NCI-H748 treated with DMSO at 0.1 percent for 48 hours (cell line): ENCODE measurements at regions not wholly inside any gene's neighbourhood (a gene's known extent, or its start where the extent isn't known, plus 50 kb on each side); places are given as distances from the start of the nearest gene placed in this dataset.

Experiments used
- DNase-seq: peaks from one replicate; lab custom pipeline; 2025; lab: John Stamatoyannopoulos, UW

DNA sequence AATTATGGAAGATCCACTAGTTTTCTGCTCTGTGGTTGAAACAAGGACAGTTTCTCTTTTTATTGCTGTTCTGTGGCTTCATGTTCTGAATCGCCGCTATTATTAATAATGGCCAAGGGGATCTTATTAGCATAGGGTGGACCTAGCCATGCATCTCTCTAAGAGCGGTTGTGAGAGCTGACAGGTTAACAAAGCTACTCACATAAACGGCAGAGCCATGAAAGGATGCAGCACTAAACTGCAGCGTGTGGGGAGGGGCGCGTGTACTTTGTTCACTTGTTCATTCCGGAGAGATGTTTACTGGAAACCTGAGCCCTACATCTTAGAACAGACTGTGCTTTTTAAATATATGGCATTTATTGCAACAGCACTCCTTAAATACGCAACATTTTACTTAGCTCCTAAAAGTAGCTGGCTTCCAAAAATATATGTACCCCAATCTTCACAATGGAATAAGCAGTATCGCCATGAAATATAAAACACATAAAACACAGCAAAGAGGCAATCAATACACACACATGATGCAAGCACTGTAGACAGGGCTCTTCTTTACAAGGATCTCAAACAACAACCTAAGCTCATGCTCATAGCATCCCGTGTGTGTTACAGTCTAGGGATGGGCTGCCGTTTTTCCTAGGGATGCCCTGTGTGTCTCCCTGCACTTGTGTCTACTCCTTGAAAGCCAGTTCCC is 424.6 kb downstream of the MED10 start:
- DNase-seq = peak; percentile 62

DNA sequence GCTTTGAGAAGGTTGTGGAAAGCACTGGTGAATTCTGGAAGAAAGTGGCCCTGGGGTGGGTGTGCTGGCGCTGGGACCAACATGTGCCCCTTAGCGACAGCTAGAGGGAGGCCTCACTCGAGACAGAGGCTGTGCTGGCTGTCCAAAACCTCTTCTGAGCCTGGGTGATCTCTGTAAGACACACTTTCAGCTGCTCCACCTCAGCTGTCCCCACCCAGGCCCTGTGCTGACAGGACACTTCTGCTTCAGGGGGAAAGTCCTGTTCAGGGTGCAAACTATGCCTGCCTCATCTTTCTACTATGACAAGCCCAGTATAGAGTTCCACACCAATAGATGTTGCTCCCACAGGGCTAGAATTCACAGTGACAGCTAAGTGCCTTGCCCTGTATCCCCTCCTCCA is 426.4 kb downstream of the MED10 start:
- DNase-seq = no peak

DNA sequence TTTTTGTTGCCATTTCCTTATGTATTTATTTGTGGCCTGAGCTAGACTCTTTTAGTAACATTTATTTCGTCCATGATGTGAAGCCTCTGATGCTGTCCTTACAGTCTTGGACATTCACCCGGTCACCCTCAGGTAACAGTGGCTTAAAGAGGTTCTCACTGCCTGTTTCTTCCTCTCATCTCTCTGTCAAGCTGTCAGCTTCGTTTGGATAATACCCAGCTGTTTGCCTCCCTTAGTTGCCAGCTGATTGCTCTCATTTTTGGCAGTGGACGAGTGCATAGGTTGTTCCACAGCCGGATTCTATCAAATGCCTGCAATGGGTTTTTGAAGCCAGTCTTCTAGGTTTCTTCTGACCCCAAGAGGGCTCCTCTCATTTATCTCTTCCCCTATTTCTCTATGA is 427.7 kb downstream of the MED10 start:
- DNase-seq = no peak

DNA sequence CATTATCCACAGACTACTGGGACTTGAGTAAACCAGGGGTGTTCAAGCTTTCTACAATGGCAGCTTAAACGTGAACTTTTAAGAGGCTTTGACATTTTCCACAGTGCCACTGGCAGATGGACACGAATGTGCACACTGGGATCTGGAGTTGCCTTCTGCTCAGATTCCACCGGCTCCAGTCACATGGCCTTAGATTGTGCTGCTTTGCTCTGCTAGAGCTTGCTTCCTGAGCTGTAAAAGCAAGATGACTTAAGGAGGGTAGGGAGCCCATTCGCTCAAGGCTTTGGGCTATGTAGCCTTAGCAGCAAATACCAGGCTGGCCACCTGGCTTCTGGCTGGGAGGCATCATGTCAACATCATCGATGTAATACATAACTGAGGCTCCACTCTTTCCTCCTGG is 436.9 kb downstream of the MED10 start:
- no peak for DNase-seq

DNA sequence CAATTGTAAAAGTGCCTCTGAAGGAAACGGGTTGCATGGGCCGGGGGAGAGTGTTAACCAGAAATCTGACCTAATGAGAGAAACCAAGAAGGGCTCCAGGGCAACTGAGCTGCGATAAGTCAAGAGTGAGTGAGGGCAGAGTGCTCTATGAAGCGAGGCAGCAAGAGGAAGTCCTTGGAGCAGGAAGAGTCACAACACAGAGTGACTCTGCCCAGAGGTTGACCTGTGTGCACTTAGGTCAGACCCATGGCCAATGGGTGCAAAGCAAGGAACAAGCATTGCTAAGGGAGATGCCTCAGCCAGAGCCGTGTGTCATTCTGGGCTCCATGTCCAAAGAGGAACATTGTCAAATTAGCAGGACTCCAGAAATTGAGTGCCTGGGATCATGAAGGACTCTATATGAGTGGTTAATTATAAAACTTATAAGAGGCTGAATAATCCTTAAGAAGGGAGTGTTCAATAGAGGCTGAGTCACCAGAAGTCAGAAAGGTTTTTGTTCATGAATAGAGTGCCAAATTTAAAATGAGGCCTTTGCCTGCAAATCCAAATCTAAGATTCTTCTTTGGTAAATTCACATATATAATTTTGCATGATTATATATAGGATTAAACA is 438.5 kb downstream of the MED10 start:
- DNase-seq = no peak

DNA sequence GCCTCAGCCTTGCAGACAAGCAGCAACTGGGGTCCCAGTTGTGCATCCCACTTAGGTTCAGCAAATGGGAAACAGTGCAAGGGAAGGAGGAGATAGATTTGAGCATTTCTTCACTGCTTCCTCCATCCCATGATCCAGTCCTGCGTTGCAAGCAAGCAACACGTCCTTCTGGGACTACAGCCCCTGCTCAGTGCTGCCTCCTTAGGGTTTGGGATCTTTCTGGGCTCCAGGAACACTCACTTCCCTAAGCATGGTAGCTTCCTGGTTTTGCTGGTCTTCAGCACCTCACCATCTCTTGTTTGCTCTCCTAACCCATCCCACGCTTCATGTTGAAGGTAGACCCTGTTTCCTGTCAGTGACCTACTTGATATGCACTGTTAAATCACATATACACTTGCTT is 444.7 kb downstream of the MED10 start:
- no peak for DNase-seq

DNA sequence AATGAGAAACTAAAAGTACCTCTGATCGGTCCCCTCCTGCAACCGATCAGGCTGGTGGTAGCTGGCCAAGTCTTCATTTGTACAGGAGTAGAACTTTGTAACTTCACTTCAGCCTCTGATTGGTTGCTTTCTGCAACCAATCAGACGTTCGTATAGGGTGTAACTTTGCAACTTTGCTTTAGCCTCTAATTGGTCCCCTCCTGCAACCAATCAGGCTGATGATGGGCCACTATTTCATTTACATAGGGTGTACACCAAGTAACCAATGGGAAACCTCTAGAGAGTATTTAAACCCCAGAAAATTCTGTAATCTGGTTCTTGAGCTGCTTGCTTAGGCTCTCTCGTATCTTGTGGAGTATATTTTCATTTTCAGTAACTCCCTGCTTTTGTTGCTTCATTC is 445.5 kb downstream of the MED10 start:
- no peak for DNase-seq

DNA sequence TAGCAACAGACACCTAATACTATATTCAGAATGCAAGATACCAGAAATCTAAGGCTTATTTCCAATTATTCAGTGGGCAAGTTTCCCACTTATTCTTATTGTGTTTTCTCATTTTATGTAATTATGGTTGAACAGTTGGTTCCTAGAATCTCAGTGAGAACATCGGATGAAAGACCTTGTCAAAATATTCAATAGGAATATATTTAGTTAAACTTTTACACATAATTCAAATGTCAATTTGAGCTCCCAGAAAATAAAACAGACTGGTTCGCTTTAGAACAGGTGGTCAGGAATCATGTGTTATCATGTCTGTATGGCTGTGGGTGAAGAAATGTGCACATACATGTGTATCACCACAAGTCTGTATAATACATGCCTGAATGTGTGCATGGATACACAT is 447.8 kb downstream of the MED10 start:
- DNase-seq = no peak

DNA sequence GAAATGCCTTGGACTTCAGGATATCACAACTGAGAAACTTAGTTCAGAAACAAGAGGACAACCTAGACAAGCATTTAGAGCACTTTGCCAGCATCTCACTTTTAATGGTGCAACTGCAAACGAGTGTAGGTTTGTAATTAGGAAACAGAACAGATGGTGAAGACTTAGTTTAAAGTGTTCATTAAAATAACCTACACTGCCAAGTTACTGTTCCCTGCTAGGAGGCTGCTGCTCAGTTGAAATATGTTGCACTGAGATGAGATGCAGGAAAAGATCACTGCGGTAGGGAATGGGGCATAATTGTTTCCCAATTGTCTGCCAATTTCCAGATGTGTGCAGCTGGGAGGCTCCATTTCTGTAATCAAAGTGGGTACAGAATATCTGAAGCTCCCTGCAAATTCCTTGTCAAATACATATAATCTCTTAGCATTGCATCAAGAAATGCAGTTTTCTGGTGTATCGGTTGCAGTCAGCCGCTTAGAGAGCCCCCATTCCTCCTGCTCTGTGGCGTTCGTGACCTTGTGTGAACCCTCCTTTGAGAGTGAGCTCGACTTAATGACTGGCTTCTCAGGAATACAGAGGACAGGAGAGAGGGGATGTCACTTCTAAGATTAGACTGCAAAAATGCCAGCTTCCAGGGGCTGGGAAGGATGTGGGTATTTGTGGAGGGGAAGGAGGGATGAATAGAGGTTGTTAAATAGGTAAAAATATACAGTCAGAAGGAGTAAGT is 448.9 kb downstream of the MED10 start:
- DNase-seq = no peak

DNA sequence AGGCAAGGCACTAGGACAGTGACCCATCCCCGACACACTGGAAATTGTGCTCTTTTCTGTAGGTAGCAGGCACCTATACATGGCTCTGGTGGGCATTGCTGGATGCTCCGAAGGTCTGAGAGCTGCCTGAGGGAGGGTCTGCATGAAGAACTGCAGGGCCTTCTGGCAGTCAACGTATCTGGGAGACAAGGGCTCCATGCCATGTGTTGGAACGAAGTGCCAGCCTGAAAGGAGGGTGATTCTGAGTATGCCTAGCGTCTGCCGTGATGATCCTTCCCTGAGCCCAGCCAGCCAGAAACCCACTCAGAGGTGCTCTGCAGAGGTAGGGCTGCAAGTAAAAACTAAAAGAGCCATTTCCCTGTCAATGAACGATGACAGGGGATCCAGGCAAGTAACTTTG is 453.2 kb downstream of the MED10 start:
- DNase-seq = no peak

DNA sequence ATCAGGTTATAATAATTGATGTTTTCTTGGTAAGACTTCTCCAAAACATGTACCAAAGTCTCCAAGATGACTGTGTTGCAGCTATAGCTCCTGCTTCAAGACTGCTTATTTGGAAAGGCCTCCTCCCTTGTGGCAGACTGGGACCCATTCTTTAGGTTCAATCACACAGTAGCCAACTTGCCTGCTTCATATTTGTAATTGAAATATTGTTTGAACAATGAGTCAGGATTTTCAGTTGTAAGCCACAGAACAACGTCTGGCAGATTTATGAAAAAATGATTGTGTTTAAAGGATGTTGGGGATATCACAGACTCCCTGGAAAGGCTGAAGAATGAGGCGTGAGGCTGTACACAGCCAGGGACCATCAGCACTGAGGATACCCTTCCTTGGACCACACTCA is 458.9 kb downstream of the MED10 start:
- no peak for DNase-seq

DNA sequence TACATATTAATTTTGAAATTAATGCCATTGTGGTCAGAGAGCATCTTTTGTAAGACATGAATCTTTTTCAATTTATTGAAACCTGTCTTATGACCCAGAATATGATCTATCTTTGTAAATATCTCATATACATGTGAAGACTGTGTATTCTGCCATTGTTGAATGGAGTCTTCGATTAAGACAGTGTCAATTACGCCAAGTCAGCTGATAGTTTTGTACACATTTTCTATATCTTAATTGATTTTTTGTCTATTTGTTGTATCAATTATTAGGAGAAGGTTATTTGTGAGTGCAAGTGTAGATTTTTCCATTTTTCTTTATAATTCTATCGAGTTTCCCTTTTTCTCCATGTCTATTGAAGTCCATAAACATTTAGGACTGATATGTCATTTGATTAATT is 471.6 kb downstream of the MED10 start:
- DNase-seq = no peak

DNA sequence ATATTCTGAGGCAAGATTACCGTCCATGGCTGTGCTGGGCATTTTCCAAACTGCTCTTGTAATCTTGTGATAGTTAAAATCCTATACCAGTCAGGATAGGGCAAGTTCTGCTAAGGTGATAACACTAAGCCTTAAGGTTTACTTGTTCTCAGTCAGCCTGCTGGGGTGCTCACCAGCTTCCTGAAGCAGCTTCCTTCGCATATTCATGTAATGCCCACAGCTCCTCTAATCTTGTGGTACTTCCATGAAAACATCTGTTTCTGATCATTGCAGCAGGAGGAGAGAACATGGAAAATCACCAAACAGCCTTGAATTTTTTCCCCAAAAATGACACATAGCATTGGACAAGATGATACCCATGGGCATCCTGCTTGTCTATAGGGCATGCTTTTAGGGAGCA is 473.2 kb downstream of the MED10 start:
- no peak for DNase-seq

DNA sequence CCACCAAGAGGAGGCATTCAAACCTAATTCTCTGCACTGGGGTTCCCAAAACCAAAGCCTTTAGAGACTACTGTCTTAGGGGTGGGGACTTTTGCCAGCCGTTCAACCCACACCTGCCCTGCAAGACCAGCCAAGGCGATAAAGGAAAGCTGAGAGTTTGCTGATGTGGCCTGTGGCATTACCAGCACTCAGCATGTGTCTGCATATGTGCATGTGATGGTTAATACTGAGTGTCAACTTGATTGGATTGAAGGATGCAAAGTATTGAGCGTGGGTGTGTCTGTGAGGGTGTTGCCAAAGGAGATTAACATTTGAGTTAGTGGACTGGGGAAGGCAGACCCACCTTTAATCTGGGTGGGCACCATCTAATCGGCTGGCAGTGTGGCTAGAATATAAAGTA is 474.2 kb downstream of the MED10 start:
- DNase-seq = no peak

DNA sequence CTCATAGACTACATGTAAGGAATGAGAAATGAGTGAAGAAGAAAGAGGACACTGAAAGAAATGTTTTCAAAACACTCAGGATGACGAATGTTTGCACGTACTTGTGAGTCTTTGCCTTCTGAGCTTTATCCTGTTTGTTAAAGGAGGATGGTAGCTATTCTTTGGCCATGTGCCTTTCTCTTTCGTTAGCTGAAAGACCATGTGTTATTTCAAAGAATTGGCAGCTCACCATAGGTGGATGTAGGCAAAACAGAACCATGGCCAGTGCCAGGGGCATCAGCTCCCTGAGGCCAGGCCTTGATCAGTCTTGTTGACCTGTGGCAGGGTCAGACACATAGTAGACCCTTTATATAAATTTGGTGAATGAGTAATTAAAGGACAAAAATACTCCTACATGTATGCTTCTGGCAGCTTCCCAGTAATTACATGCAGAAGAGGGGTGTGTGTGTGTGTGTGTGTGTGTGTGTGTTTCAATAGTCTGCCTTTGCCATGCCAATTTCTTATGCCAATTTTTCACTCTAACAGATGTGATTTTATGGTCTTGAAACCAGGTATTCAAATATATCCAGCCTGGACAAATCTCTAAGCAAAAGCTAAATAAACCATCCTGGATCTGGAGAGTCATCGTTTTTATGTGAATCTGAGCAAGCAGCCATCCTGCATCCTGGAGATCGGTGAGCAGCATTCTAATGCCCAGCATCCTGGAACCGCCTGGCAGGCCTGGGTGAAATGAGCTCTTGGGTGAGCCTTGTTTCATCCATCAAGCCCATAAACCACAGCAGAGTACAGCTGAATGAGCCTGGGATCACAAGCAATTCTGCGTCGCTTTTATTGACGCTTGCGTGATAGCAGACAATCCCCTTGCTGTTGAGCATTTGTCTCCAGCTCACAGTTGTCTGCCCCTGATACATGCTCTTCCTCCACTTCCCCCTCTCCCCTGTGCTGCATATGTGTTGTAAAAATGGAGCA is 475.4 kb downstream of the MED10 start:
- DNase-seq = no peak

DNA sequence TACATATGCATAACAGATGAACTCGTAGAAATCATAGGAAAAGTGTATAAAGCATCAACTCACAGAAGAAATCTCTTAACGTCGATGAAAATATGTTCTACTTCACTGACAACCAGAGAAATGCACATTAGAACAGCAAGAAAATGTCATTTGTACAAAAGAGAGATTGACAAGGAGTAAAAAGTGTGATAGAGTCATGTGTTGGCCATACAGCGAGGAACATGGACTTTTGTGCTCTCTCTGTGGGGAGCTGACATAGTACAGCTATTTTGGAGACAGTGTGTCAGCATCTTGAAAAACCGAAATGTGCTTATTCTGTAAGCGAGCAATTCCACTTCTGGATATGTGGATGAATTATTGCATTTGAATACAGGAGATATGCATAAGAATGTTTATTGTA is 477.9 kb downstream of the ICE1 start:
- DNase-seq = no peak

DNA sequence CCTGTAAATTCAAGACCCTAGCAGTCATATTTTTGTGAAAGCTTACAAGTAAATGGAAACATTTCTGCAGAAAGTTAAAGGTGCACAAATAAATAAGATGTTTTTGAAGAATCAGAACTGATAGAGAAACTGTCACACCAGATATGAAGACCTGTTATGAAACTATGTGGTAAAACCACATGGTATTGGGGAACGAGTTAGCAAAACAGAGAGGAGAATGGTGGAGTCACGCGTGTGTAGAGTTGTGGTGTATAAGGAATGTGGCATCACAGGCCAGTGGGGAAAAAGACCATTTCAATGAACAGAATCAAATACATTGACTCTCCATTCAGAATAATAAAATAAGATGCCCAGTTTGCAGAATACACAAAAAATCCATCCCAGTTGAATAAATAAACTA is 477.2 kb downstream of the ICE1 start:
- no peak for DNase-seq

DNA sequence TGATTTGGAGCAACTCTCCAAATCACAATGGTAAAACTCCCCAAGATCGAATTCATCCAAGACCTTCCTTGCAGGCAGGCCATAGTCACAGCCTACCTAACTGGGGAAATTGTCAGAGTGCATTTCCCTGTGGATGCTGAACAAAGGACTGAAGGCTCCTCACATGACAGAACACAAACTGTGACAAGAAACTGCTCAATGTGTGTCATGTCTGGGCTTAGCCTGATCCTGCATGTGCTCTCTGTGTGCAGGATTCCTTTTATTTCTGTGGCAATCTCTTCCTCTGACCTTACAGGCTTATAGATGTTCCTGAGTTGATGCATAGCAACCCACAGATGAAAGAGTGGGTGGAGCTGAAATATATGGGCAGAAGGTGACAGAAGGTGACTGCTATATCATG is 465.8 kb downstream of the ICE1 start:
- no peak for DNase-seq

DNA sequence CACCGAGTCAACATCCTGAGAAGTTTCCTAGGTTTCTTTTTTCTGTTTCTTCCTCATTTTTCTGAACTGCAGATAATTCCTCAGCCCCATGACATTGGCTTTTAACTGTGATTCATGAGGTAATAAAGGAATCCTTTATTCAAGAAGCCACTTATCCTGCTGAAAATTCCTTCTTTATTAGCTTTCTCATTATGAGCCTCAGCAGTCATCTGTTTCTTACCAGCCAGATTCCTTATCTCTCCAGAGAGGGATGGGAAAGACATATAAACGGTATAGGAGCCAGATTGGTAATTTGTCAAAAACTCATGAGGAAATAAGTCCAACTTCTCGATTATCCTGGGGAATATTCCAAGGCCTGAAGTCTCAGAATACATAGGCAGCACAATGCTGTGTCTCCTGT is 465.4 kb downstream of the ICE1 start:
- DNase-seq = no peak

DNA sequence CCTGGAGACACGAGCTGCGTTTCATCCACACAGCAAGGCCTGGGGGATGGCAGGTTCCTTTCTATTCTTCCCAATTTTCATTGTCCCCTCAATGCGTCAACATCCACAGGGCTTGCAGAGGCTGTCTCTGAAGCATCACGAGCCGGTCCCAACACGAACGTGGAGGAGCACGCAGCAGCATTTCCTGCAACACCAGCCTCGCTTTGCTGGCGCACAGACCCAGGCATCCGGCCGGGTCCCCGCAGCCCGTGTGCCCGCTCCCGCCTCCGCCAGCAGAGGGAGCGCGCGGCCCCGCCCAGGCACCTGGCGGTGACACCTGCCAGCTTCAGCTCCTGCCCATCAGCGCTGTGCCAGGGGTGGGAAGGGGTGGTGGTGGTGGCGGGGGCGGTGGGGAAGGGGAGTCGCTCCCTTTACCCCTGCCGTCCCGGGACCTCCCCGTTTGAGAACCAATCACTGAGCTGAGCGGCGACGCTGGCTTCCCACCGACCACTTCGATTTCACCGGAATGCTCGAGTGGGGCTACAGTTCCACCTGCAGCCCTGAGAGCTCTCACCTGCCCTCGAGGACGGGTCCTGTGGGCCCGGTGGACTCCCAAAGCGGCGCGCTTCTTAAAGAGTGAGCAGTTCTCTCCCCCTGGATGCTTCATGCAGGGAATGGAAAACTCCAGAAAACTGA is 464.5 kb downstream of the ICE1 start:
- DNase-seq = peak; percentile 63

DNA sequence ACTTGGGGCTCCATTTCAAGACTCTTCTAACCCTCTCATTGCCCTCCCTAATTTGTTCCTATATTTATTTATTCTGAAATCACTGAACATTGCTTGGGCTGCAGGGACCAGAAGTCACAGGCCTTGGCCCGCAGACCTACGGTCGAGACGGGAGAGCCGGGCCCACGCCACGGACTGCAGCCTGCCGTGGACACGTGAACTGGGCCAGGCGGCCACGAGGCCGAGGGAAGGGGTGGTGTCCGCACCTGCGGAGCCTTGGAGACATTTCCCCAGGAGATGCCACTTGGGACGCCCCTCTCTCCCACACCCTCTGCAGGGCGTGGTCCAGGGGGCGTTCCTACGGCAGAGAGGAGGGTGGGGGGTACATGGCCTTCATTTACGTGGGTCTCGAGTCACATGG is 463.9 kb downstream of the ICE1 start:
- DNase-seq = no peak

DNA sequence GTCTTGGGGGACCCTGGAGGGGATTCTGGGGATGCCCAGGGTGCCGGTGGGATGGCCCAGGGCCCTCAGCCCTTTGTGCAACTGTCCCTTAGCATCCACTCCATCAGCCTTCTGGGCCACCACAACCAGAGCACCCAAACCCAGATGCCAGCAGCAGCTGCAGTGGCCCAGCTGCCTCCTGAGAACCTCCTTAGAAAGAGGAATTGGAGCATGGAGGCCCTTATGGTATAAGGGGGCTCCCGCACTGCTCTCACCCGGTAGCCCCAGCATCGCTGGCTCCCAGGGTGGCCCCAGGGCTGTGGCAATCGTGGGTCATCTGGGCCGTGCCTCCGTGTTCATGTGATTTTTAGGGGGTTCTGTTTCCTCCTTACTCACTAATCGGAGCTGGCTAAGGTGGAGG is 463.3 kb downstream of the ICE1 start:
- DNase-seq = no peak
